Peyer's patch (tissue), 4 donors: ENCODE measurements at regions not wholly inside any gene's neighbourhood (a gene's known extent, or its start where the extent isn't known, plus 50 kb on each side); places are given as distances from the start of the nearest gene placed in this dataset.

ENCODE experiments used
- POLR2A ChIP-seq, 2 donors: fragments of 450-650 bp; IDR thresholded peaks; one replicate each; pipeline ENCODE4 v1.5.1; 2017; ENCODE audit warnings: antibody characterized with exemption in 2 of 2, mild to moderate bottlenecking in 2 of 2, moderate library complexity in 2 of 2
- TF ChIP-seq, protein P1 (sequence below), 6 experiments: fragments of 450-650 bp in 4 of 6; fragments of 200-600 bp in 2 of 6; sonication (generic) in 1 of 6; IDR thresholded peaks; one replicate each; pipeline ENCODE4 v1.5.1; 2017 to 2019; ENCODE audit warnings: antibody characterized with exemption in 6 of 6, mild to moderate bottlenecking in 3 of 6, moderate library complexity in 1 of 6

DNA sequence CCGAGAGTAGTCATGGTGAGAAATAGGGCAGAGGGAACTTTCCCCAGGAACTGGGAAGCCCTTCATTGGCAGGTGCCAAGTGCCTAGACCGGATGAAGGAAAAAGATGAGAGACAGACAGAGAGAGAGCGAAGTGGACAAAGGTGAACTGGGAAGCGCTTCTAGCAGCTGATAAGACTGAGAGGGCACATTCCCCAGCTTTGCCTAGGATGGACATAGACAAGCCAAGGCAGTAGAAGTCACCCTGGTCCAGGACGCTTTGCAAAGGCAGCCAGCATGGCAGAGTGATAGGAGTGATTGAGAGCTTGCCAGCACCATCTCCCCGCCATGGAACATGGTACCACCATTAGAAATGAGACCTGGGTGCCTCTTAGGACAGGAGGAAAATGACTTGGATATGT lies 372.8 kb upstream of the MGMT start:
- TF ChIP-seq, protein P1, sequence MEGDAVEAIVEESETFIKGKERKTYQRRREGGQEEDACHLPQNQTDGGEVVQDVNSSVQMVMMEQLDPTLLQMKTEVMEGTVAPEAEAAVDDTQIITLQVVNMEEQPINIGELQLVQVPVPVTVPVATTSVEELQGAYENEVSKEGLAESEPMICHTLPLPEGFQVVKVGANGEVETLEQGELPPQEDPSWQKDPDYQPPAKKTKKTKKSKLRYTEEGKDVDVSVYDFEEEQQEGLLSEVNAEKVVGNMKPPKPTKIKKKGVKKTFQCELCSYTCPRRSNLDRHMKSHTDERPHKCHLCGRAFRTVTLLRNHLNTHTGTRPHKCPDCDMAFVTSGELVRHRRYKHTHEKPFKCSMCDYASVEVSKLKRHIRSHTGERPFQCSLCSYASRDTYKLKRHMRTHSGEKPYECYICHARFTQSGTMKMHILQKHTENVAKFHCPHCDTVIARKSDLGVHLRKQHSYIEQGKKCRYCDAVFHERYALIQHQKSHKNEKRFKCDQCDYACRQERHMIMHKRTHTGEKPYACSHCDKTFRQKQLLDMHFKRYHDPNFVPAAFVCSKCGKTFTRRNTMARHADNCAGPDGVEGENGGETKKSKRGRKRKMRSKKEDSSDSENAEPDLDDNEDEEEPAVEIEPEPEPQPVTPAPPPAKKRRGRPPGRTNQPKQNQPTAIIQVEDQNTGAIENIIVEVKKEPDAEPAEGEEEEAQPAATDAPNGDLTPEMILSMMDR (IDR thresholded peaks at IDR 0.05) = no peak
- no peak for TF ChIP-seq POLR2A (IDR thresholded peaks at IDR 0.05)
